NCI-H82 treated with DMSO at 0.1 percent for 48 hours (cell line): ENCODE measurements at regions not wholly inside any gene's neighbourhood (a gene's known extent, or its start where the extent isn't known, plus 50 kb on each side); places are given as distances from the start of the nearest gene placed in this dataset.
"Not testable (repeated sequence)": the region's sequence is repeated elsewhere in the genome, so short reads cannot be mapped to it uniquely, and the experiment has no call there.

Experiments used
- DNase-seq: peaks from one replicate; lab custom pipeline; 2025; ENCODE audit not compliant: unreplicated experiment; lab: John Stamatoyannopoulos, UW

DNA sequence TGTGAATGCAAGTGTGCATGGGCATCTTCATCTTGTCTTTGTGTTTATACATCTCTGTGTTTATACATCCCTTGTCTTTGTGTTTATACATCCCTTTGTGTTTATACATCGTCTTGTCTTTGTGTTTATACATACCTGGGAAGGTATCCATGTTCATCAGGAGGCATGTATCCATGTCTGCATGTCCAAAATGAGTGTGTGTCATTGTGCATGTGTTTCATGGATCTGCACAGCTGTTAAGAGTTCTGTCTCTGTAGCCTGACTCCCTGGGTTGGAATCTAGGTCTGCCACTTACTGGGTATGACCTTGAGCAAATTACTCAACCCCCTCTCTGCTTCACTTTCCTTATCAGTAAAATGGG is 50.1 kb upstream of the SIRPA start:
- DNase-seq, result no peak

DNA sequence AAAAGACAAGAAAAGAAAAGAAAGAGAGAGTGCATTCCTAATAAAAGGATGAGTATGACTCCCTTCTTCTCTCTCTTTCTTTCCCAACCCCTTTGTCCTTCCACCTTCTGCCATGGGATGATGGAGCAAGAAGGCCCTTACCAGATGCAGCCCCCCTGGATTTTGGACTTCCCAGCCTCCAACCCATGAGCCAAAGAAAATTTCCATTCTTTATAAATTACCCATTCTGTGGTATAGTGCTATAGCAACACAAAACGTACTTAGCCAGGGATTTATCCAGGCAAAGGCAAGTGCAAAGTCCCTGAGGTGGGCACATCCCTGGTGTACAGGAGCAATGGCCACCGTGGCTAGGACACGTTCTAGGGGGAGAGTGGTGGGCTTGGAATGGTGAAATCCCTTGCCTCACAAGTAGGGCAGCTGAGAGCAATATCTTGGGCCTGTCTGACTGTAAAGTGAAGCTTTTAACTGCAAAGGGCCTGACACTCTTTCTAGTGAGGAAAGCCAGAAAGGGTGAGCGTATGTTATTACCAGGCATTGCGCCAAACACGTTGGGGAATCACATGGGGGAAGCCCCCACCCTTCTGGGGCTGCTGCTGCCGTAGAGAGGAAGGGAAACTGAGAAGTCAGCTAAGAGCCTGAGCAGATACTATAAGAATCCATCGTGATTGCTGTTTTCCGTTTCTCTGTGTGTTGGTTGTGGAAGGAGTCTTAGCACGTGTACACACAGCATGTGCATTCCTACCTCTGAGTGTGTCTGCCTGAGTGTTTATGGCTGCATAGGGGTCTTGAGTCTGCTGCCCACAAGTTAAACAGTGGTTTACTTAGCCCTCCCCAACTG is 50.7 kb upstream of the SIRPA start:
- no peak for DNase-seq

DNA sequence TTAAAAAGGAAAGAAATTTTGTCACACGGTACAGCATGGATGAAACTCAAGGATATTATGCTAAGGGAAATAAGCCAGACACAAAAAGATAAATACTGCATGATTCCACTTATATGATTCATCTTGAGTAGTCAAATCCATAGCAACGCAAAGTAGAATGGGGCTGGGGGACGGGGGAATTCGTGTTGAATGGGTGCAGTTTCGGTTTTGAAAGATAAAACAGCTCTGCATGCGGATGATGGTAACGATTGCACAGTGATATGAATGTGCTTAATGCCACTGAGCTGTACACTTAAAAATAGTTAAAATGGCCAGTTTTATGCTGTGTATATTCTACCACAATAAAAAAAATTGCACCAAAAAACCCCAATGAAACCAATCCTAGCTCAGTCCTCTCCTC is 52.9 kb upstream of the SIRPA start:
- DNase-seq, result no peak

DNA sequence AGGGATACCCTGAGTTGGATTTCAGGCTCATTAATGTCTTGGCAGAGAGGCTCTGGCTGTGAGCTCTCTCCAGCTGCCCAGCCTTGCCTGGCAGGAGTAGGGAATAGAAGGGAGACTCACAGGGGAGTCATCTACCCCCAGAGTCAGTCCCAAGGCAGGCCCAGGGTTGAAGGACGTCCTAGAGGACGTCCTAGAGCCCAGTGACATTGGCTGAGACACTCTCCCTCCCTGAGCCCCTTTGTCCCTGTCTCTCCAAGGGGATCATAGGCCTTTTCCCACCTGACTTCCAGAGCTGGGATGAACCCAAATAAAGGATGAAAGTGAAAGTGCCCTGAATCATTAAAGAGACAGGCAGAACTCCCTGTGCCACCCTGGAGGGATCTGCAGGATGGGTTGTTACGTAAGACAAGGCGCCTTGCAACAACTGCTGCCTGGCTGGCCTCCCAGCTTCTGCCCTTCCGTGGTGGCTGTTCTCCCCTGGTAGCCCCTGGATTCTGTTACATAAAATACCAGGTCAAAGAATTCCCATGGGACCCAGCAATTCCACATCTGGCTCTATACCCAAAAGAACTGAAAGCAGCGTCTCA is 53.6 kb upstream of the SIRPA start:
- DNase-seq, result no peak

DNA sequence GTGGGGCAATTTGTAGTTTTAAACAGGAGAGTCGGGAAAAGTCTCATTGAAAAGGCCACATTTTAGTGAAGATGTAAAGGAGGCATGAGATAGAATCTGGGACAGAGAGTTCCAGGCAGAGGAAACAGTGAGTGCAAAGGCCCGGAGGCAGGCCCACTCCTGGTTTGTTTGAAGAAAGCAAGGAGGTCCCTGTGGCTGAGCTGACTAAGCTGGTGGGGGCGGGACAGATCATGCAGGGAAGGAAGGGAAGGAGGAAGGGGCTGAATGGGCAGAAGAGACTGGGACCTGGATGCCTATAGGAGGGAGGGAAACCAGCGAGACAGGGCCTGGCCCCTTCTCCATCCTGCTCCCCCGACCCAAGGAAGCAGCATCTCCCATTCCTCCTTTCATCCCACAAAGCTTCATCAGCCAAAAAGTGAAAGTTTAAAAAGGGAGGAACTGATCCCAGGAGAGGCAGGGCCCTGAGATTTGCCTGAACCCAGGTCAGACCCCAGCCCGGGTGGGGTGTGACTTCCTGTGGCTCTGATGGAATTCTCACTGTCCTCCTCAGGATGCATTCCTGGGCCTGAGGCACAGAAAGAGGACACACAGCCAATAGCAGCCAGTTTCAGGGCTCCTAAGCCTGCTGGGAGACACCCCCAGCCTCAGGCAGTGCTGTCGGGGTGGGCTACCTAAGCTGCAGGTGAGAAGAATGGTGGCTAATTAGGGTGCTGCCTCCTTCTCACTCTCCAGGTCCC is 54.2 kb upstream of the SIRPA start:
- no peak for DNase-seq

DNA sequence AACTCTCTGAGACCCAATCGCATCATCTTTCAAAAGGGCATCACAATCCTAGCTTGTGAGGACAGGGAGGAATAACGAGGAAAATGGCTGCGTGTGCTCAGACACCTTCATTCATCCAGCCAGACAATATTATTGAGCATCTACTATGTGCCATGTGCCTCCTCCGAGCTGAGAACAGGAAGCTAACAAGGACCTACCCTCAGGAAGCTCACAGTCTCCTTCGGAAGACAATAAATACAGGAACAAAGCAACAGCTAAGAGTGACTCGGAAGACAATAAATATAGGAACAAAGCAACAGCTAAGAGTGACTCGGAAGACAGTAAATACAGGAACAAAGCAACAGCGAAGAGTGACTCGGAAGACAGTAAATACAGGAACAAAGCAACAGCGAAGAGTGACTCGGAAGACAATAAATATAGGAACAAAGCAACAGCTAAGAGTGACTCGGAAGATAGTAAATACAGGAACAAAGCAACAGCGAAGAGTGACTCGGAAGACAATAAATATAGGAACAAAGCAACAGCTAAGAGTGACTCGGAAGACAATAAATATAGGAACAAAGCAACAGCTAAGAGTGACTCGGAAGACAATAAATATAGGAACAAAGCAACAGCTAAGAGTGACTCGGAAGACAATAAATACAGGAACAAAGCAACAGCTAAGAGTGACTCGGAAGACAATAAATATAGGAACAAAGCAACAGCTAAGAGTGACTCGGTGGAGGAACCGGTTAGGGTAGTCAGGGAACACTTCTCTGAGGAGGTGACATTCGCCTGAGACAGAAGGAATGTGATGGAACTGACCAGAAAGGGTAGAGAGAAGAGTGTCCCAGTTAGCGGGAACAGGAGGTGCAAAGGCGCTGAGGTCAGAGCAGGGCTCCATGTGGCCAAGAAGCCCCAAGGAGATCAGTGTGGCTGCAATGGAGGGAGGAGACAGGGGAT is 55.6 kb upstream of the SIRPA start:
- not testable (repeated sequence) for DNase-seq

DNA sequence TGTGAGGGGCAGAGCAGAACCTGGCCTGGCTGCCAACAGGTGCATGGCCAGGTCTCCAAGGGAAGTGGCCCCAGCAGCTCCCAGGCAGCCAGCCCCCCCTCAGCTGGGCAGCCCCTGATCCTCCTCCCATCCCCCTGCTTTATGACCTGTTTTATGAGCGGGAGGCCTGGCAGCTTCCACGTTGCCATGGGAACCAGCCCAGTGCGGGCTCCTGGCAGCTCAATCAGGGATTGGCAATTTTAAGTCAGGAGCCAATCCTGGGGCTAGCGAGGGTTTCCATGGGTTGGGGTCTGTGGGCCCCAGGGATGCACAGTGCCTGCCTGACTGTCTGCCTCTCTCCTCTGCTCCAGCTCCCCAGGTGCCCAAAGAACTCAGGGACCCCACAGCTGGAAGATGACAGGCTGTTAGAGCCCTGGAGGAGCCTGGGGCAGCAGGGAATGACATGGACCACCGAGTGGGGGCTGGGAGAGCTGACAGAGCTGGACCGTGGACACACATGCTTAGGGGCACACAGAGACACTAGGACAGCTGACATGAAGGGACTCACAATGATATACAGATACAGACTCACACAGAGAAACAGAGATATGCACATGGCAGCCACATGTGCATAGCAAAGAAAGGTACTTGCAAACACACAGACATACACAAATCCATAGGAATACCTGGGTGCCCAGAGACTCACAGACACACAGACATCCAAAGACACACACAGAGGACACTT is 56.5 kb upstream of the SIRPA start:
- no peak for DNase-seq

DNA sequence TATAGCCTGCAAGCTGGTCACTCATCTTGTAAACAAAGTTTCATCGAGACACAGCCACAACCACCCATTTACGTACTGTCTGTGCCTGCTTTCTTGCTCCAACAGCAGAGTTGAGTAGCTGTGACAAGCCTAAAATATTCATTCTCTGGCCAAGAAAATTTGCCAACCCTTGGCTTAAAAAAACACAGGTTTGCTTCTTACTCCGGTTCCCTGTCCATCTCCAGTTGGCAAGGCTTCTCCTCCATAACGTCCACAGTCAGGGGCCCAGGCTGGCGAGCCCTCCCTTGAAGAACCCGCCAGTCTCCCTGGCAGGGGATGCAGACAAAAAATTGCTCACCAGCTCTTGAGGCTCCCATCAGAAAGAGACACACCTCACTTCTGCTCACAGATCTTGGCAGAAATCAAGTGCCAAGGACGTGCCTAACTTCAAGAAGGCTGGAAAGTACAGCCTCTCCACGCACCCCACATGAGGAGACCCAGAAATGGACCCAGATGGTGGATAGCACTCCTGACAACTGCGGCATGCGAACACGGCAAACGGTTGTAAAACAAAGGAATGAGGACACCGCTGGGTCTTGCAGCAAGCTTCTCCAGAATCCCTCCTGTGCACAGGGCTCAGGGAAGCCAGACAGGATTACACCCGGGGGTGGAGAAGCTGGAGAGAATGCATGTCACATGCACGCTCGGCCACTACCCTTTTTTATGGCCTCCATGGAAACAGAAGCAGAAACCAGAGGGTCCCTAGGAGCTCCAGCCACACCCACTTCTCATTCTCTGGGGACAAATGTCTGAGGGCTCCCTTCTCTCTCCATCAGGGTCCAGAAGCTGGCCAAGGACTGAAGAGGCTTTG is 59.8 kb upstream of the SIRPA start:
- no peak for DNase-seq

DNA sequence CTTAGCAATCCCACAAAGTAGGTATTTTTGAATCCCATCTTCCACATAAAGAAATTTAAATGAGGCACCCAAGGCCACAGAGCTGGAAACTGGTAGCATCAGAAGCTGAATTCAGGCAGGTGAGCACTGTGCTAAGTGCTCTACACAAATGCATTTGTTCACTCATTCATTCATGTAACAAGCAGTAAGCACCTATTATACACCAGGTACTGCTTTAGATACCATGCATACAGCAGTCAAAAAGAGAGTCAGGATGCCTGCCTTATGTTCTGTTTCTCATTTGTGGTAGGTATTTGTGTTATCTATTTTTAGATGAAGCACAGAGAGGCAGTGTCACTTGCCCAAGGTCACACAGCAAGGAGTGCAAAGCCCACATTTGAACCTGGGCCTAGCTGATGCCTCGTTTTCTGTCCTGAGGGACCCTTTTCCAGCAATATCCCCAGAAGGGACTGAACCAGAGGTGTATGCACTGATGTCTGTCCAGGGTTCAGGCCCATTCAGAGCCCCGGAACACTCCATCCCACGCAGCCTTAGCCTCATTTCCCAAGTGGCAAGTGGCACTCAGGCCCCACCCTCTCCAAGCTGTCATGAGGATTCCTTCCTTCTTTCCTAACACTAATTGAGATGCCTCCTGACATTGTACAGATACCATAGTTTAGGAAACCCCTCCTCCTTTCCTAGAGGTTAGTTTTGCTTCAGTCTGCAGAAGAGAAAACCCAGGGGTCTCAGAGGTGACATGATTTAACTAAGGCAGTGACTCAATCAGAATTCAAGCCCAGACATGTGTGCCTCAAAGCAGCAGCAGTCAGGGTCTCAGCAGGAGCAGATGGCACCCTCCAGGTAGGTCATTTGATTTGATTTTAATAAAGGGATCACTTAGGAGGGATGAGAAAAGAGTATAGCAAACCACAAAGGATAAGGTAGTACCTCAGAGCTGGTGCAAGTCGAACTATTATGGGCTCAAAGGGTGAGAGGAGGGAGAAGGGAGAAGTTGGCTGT is 61.2 kb upstream of the SIRPA start:
- DNase-seq, result no peak

DNA sequence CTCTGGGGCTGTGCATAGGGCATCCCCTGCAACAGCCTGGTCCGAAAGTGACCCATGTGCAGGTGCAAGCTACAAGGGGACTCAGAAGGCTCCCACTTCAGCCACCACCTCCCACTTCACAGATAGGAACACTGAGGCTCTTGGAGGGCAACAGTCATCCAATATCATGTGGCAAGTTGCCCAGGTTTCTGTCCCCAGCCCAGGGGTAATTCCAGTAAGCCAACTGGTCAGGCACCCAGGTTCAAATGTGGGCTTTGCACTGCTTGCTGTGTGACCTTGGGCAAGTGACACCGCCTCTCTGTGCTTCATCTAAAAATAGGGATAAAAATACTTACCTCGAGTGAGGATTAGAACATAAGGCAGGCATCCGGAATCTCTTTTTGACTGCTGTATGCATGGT is 62.0 kb upstream of the SIRPA start:
- DNase-seq, result no peak

DNA sequence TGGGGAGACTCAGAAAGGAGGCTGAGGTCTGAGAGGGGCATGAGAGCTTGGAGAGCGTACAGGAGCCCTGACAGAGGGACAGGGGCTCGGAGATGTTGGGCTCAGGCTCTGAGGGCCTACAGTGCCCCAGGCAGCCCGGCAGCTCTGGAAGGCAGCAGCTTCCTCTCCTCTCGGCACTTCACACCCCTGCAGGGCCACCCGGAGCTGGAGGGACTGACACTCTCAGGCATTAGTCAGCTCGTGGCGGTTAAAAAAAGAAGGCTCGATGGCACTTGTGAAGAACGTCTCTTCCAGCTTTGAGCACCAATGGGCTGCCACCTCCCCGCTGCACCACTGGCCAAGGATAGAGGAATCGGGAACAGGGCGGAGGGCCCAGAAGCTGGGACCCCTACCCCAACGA is 62.6 kb upstream of the SIRPA start:
- DNase-seq, result no peak

DNA sequence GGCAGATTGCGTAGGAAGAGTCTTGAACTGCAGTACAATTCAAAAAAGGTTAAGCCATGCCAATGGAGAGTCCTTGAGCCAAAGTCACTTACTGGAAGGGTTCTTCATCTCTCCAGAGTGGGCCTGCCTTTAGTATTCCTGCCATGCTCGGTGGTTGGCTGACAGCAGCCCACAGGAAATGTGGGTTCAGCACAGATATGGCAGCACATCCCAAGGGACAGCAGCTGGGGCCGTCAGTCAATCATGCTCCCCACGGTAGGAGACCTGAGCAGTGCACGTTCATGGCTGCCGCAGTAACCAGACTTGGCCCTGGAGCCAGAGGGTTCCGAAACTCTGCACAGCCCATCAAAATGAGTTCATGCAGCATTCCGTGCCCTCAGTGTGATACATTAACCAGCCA is 63.6 kb upstream of the SIRPA start:
- DNase-seq, result no peak

DNA sequence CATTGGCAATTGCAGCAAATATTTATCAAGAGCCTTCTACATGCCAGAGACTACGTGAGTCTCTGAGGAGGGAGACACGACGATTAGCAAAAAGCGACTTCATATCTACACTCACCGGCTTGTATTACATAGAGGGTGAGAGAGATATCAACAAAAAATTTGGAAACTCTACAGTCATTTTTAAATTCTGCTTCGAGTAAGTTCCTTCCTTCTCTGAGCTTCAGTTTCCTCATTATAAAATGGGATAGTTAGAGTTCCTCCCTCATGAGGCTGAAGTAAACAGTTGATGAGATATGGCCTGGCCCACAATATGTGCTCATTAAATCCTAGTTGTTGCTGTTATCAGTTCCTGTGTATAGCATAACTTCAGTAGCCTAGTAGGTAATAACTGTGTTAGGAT is 64.1 kb upstream of the SIRPA start:
- DNase-seq, result no peak

DNA sequence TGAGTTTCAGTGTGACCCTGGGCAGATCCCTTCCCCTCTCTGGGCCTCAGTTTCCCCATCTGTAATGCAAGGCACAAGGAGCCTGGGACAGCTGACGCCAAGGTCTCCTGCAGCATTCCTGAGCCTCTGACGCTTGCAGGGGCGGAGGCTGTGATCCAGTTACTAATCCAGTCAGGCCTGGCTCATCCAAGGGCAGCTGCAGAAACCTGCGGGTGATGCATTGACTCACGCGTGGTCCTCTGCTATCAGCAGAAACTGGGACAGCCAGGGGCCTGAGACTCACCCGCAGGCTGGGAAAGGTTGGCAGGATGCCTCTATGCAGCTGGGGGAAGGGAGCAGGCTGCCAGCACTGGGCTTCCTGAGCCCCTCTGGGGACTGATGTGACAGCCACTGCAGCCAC is 65.0 kb upstream of the SIRPA start:
- DNase-seq, result no peak

DNA sequence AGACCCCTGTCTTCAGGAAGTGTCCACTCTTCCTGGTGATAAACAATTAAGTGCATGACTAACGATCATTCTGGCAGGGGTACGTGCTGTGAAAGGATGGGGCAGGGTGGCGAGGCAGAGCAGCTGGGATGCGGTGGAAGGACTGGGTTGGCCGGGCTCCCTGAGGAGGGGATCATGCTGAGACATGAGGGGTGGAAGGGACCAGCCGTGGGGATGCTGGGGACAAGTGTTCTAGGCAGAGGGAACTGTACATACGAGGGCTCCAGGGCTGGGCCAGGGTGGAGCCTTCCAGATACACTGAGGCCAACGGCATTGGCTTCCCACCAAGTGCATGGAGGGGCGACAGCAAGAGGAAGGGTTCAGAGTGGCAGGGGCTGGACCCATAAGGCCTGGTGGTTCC is 65.7 kb upstream of the SIRPA start:
- DNase-seq, result no peak

DNA sequence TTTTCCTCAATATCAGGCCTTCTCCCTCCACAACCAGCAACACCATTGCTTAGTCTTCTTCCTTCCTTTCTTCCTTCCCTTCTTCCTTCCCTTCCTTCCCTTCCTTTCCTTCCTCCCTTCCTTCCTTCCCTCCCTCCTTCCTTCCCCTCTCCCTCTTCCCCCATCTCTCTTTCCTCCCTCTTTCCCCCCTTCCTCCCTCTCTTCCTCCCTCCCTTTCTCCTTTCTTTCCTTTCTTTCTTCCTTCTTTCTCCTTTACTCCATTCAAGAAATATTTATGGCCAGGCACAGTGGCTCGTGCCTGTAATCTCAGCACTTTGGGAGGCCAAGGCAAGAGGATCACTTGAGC is 66.4 kb upstream of the SIRPA start:
- no peak for DNase-seq

DNA sequence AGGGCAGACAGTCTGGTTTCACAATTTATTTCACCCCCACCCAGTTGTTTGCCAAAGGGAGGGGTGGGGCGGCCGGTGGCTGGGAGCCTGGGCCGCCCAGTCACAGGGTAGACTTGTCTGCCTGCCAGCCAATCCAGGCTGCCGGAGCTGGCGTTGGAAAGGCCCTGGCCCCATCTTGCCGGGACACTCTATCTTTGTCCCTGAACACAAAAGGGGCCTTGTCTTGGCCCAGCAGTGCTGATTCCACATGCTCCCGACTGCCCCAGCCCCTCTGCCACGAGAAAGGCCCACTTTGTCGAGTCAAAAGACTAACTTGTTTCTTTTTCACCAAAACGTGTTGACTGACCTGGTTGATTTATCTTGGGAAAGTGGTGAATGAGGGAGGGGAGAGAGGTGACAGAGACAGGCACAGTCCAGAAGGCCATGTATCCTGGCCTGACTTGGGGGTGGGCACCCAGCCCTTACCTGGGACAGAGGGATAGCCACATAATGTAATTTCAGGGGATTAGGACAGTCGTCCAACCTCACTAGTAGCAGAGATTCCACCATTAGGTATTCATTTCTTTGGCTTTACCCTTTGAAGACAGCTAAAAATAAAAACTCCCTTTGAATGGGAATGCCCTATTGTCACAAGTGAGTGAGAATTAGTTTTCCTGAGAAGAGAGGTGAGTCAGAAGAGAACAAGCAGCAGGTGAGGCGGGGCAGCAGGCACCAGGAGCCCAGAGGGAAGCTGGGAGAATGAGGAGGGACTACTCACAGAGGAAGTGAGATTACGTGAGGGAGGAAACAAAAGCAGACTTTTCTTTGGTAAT is 67.0 kb upstream of the SIRPA start:
- DNase-seq, result no peak

DNA sequence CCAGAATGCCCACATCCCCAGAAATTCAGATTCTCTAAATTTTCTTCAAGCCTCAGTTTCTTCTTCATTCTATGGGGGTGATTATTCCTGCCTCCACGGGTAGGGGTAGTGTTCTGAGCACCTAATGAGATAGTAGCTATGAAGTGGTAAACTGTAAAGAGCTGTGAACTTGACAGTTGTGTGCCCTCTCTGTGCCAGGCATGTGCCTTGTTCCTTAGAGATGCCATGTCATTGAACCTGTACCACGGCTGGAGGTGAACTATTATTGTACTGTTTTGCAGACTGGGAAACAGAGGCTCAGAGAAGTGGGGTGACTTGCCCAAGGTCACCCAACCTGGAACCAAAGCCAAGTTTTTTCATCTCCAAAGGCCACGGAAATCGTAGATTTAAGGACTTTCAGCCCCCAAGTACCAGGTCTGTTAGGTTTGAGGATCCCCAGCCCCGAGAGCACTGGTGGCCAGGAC is 67.7 kb upstream of the SIRPA start:
- DNase-seq, result no peak
